SH-SY5Y (cell line): ENCODE measurements at regions not wholly inside any gene's neighbourhood (a gene's known extent, or its start where the extent isn't known, plus 50 kb on each side); places are given as distances from the start of the nearest gene placed in this dataset.

Experiments used
- GATA2 ChIP-seq: IDR thresholded peaks from 2 replicates; pipeline ENCODE4 v1.6.1; 2011; ENCODE audit warnings: mild to moderate bottlenecking, low read depth, low read length
- GATA3 ChIP-seq: IDR thresholded peaks from 2 replicates; pipeline ENCODE4 v1.6.1; 2011; ENCODE audit warnings: low read depth, mild to moderate bottlenecking, low read length, moderate library complexity

- TF ChIP-seq GATA2 (no peak), GATA3 (no peak)
These were observed 559.4 kb upstream of the KCND2 start for GRCh38 chr7:119713606-119714005.
